HEK293T (cell line): ENCODE measurements at regions not wholly inside any gene's neighbourhood (a gene's known extent, or its start where the extent isn't known, plus 50 kb on each side); places are given as distances from the start of the nearest gene placed in this dataset.

Experiments
- ARNT ChIP-seq: fragments of 450-650 bp; IDR thresholded peaks from 2 replicates; pipeline ENCODE4 v1.6.1; 2017; ENCODE audit warnings: mild to moderate bottlenecking
- BHLHE40 ChIP-seq: fragments of 450-650 bp; IDR thresholded peaks from 2 replicates; pipeline ENCODE4 v1.6.1; 2016; ENCODE audit warnings: mild to moderate bottlenecking, moderate library complexity, borderline replicate concordance
- CTBP1 ChIP-seq: fragments of 450-650 bp; IDR thresholded peaks from 2 replicates; pipeline ENCODE4 v1.6.1; 2016; ENCODE audit warnings: borderline replicate concordance
- ELF4 ChIP-seq: fragments of 450-650 bp; IDR thresholded peaks from 2 replicates; pipeline ENCODE4 v1.6.1; 2017; ENCODE audit warnings: antibody characterized with exemption
- L3MBTL2 ChIP-seq: fragments of 450-650 bp; conservative IDR thresholded peaks from 2 replicates; pipeline ENCODE4 v1.6.1; 2016; ENCODE audit warnings: mild to moderate bottlenecking
- LEF1 ChIP-seq: fragments of 450-650 bp; IDR thresholded peaks from 2 replicates; pipeline ENCODE4 v1.6.1; 2017; ENCODE audit warnings: mild to moderate bottlenecking, borderline replicate concordance
- PKNOX1 ChIP-seq: fragments of 450-650 bp; IDR thresholded peaks from 2 replicates; pipeline ENCODE4 v1.6.1; 2016
- SP1 ChIP-seq: fragments of 450-650 bp; IDR thresholded peaks from 2 replicates; pipeline ENCODE4 v1.6.1; 2017
- SUZ12 ChIP-seq: fragments of 450-650 bp; IDR thresholded peaks from 2 replicates; pipeline ENCODE4 v1.6.1; 2016; ENCODE audit warnings: mild to moderate bottlenecking
- TARDBP ChIP-seq: fragments of 450-650 bp; IDR thresholded peaks from 2 replicates; pipeline ENCODE4 v1.6.1; 2016
- ZNF384 ChIP-seq: fragments of 450-650 bp; IDR thresholded peaks from 2 replicates; pipeline ENCODE4 v1.6.1; 2016

GRCh38 chr21:14285147-14285761, 69.3 kb downstream of the RBM11 start:
- TF ChIP-seq TARDBP (no peak), SP1 (no peak), CTBP1 (no peak), ELF4 (no peak), ARNT (no peak), LEF1 (no peak), BHLHE40 (no peak), PKNOX1 (no peak), SUZ12 (no peak), L3MBTL2 (no peak), ZNF384 (no peak)
